KMS-11 (cell line): ENCODE measurements at regions not wholly inside any gene's neighbourhood (a gene's known extent, or its start where the extent isn't known, plus 50 kb on each side); places are given as distances from the start of the nearest gene placed in this dataset.

ENCODE experiments used
- H2AFZ ChIP-seq: fragments of 200-600 bp; sonication (generic); 2 replicates; pipeline ENCODE4 v1.6.1; 2016; ENCODE audit warnings: antibody characterized with exemption, mixed run types, low read depth
- H3K27ac ChIP-seq: fragments of 200-600 bp; sonication (generic); 2 replicates; pipeline ENCODE4 v1.6.1; 2016; ENCODE audit warnings: mild to moderate bottlenecking, mixed run types
- H3K27me3 ChIP-seq: fragments of 200-600 bp; sonication (generic); 2 replicates; pipeline ENCODE4 v1.6.1; 2017; ENCODE audit warnings: mild to moderate bottlenecking, low read depth, mixed run types, moderate library complexity; ENCODE audit not compliant: insufficient read depth
- H3K36me3 ChIP-seq: fragments of 200-600 bp; sonication (generic); 2 replicates; pipeline ENCODE4 v1.6.1; 2017; ENCODE audit warnings: mild to moderate bottlenecking, mixed run types; ENCODE audit not compliant: insufficient read depth
- H3K4me1 ChIP-seq: fragments of 200-600 bp; sonication (generic); 2 replicates; pipeline ENCODE4 v1.6.1; 2016; ENCODE audit warnings: mild to moderate bottlenecking, low read depth, mixed run types; ENCODE audit not compliant: poor library complexity, severe bottlenecking
- H3K4me2 ChIP-seq: fragments of 200-600 bp; sonication (generic); 2 replicates; pipeline ENCODE4 v1.7.0; 2016; ENCODE audit warnings: mild to moderate bottlenecking, mixed run types
- H3K4me3 ChIP-seq: fragments of 200-600 bp; sonication (generic); IDR thresholded peaks from 2 replicates; pipeline ENCODE4 v1.6.1; 2017; ENCODE audit warnings: low read depth, low read length, mixed read lengths; ENCODE audit not compliant: insufficient read depth
- H3K79me2 ChIP-seq: fragments of 200-600 bp; sonication (generic); 2 replicates; pipeline ENCODE4 v1.6.1; 2016; ENCODE audit warnings: low read depth, mixed run types; ENCODE audit not compliant: insufficient read depth
- H3K9ac ChIP-seq: fragments of 200-600 bp; sonication (generic); 2 replicates; pipeline ENCODE4 v1.6.1; 2016; ENCODE audit warnings: mild to moderate bottlenecking, mixed run types
- H4K20me1 ChIP-seq: fragments of 200-600 bp; sonication (generic); 2 replicates; pipeline ENCODE4 v1.6.1; 2016; ENCODE audit warnings: mild to moderate bottlenecking, mixed run types; ENCODE audit not compliant: insufficient read depth
- TF ChIP-seq, protein P1 (sequence below): fragments of 200-600 bp; sonication (generic); conservative IDR thresholded peaks from 2 replicates; pipeline ENCODE4 v1.6.1; 2017; ENCODE audit warnings: low read depth, mild to moderate bottlenecking, antibody characterized with exemption, low read length, moderate library complexity, mixed read lengths

DNA sequence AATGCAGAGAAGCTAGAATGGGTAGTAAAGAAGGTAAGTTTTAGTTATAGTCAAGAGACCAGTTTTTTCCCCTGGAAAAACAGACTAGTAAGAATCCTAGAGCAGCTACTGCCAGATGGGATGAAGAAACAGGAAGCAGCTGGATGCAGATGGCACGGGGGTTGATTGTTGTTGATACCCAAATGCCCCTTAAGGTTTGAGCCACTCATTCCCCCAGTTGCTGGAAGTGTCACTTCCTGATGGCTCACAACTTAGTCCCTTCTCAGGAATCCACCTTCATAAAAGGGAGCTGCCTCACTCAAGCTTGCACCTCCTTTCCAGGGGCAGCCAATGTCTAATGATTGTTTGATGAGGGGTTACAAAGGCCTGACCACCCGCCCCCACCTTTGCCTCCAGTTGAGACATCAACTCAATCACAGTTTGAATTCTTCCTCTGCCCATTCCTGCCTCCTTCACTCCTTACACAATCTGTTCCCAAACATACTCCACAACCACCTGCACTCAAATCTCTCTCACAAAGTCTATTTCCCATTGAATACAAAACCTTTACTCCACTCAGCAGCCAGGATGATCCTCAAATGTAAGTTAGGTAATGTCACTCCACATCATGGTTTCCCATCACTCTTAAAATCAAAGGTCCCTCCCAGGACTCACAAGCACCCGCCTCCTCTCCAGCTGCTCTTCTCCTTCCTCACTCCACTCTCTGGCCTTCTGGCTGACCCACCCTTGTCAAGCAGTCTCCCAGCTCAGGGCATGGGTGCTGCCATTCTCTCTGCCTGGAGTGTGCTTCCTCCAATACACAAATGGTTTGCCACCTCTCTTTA lies 450.1 kb upstream of the THBS1 start:
- no peaks in the 10 kb centered on the region for H3K4me1 ChIP-seq
- no peak overlapping the region for H2AFZ ChIP-seq
- H3K36me3 ChIP-seq = no peaks in the 10 kb centered on the region
- H3K4me2 ChIP-seq = no peak overlapping the region
- no peak overlapping the region for H3K9ac ChIP-seq
- no peaks in the 10 kb centered on the region for H3K79me2 ChIP-seq
- no peak overlapping the region for H3K27ac ChIP-seq
- H3K4me3 ChIP-seq = no peak overlapping the region
- no peaks in the 10 kb centered on the region for H3K27me3 ChIP-seq
- TF ChIP-seq, protein P1, sequence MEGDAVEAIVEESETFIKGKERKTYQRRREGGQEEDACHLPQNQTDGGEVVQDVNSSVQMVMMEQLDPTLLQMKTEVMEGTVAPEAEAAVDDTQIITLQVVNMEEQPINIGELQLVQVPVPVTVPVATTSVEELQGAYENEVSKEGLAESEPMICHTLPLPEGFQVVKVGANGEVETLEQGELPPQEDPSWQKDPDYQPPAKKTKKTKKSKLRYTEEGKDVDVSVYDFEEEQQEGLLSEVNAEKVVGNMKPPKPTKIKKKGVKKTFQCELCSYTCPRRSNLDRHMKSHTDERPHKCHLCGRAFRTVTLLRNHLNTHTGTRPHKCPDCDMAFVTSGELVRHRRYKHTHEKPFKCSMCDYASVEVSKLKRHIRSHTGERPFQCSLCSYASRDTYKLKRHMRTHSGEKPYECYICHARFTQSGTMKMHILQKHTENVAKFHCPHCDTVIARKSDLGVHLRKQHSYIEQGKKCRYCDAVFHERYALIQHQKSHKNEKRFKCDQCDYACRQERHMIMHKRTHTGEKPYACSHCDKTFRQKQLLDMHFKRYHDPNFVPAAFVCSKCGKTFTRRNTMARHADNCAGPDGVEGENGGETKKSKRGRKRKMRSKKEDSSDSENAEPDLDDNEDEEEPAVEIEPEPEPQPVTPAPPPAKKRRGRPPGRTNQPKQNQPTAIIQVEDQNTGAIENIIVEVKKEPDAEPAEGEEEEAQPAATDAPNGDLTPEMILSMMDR = no peak
- no peaks in the 10 kb centered on the region for H4K20me1 ChIP-seq

DNA sequence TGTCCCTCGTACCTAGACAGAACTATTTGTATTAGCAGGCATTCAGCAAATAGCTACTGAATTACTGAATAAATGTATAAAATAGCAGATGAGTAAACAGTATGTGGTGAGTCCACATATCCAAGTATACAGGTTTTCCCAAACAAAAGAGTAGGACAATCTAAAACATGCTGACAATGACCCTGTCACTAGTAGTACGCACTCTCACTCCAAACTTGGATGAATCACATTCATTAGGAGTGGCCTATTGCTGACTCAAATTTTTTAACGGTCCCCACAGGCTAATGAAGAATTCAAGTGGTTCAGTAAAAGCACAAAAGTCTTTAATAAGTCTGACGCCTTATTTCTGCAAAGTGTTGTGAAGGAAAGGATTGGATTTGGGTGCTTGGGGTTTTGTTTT lies 449.3 kb upstream of the THBS1 start:
- Histone ChIP-seq H2AFZ (no peak overlapping the region), H3K4me3 (no peak overlapping the region), H3K79me2 (no peaks in the 10 kb centered on the region), H3K27me3 (no peaks in the 10 kb centered on the region), H3K27ac (no peak overlapping the region), H3K36me3 (no peaks in the 10 kb centered on the region), H4K20me1 (no peaks in the 10 kb centered on the region), H3K4me1 (no peaks in the 10 kb centered on the region), H3K9ac (no peak overlapping the region), H3K4me2 (no peak overlapping the region)
- TF ChIP-seq, protein P1 = no peak

DNA sequence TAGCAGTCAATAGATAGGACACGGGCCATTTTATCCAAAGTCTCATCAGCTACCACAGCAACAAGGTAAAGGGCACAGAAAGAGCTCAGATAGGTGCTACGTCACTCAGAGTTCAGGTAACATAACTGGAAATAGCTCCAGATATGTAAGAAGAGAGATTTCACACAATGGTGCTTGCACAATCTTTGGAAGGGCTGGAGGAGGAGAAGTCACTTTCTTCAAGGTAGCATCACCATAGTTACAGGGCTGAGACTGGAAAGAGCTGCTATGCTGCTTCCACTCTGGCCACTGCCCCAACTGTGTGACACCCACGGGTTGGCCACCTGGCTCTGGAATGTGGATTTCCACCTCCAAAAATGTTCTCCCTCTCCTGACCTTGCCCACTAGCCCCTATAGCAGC lies 448.8 kb upstream of the THBS1 start:
- no peaks in the 10 kb centered on the region for H3K79me2 ChIP-seq
- H3K4me3 ChIP-seq = no peak overlapping the region
- H3K4me2 ChIP-seq = no peak overlapping the region
- H3K4me1 ChIP-seq = no peaks in the 10 kb centered on the region
- no peak overlapping the region for H3K27ac ChIP-seq
- no peaks in the 10 kb centered on the region for H3K36me3 ChIP-seq
- H2AFZ ChIP-seq = no peak overlapping the region
- H4K20me1 ChIP-seq = no peaks in the 10 kb centered on the region
- H3K27me3 ChIP-seq = no peaks in the 10 kb centered on the region
- TF ChIP-seq, protein P1 = no peak
- no peak overlapping the region for H3K9ac ChIP-seq

DNA sequence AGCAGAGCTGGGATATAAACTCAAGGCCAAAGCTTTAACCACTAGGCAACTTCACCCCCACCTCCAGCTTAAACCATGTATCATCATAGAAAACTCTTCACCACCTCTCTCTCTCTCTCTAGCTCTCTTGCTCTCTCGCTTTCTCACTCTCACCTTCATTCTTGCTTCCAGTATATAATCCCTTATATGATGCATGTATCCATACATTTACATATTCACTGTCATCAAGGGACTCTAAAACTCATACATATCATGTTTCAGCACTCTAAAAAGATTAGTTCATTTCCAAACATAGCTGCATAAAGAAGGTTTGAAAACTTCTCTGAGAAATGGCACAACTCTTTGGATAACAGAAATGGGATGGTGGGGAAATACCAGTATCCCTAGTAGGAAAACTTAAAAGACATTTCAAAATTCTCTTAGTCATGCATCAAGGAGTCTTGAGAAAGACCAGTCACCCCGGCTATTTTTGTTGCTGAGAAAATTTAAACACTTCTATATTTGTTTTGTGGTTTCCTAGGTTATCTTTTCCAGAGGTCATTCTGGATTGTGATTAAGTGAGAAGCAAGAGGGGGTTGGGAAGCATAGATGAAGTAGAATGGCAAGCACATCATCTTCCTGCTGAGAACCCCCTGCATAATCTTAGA lies 447.8 kb upstream of the THBS1 start:
- H3K4me3 ChIP-seq = no peak overlapping the region
- H3K27me3 ChIP-seq = no peaks in the 10 kb centered on the region
- H3K4me2 ChIP-seq = no peak overlapping the region
- no peak overlapping the region for H2AFZ ChIP-seq
- no peak overlapping the region for H3K9ac ChIP-seq
- H4K20me1 ChIP-seq = no peaks in the 10 kb centered on the region
- H3K79me2 ChIP-seq = no peaks in the 10 kb centered on the region
- H3K36me3 ChIP-seq = no peaks in the 10 kb centered on the region
- TF ChIP-seq, protein P1 = no peak
- H3K27ac ChIP-seq = no peak overlapping the region
- no peaks in the 10 kb centered on the region for H3K4me1 ChIP-seq
